Tibial nerve (tissue), 4 donors: ENCODE measurements at regions not wholly inside any gene's neighbourhood (a gene's known extent, or its start where the extent isn't known, plus 50 kb on each side); places are given as distances from the start of the nearest gene placed in this dataset.

ENCODE experiments used
- CTCF ChIP-seq, 5 experiments: fragments of 200-600 bp in 3 of 5; fragments of 450-650 bp in 2 of 5; sonication (generic) in 3 of 5; IDR thresholded peaks; one replicate each; pipeline ENCODE4 v1.5.1; 2016 to 2019; ENCODE audit warnings: antibody characterized with exemption in 5 of 5, mild to moderate bottlenecking in 3 of 5, moderate library complexity in 2 of 5
- EP300 ChIP-seq, 2 donors: sonication (generic); formaldehyde crosslinking; IDR thresholded peaks; one replicate each; pipeline ENCODE4 v1.6.1; 2017; ENCODE audit warnings: antibody characterized with exemption in 2 of 2, mild to moderate bottlenecking in 1 of 2
- POLR2A ChIP-seq, 2 donors: fragments of 450-650 bp; IDR thresholded peaks; one replicate each; pipeline ENCODE4 v1.6.1; 2017; ENCODE audit warnings: antibody characterized with exemption in 2 of 2, mild to moderate bottlenecking in 2 of 2, moderate library complexity in 2 of 2

DNA sequence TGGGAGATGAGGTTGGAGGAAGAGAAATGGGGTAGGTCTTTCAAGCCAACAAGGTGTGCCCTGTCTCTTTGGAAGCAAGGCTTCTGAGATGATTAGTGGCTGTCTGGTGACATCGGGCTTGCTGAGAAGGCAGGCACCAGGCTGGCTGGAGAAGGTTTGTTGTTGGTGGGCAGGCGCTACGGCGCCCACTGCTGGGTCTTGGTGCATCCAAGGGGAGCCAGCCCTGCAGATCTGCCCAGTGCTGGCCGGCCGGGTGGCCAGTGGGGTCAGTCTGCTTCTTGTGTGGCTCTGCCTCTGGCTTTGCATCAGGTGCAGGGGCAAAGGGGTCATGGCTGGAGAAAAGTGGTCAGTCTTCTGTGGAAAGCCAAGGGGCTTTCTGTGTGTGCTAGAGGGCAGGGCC, 126.2 kb downstream of the TLR5 start:
- no peak for TF ChIP-seq CTCF (IDR thresholded peaks at IDR 0.05)
- no peak for TF ChIP-seq POLR2A (IDR thresholded peaks at IDR 0.05)
- no peak for TF ChIP-seq EP300 (IDR thresholded peaks at IDR 0.05)
